ENCODE measurements at regions not wholly inside any gene's neighbourhood (a gene's known extent, or its start where the extent isn't known, plus 50 kb on each side); places are given as distances from the start of the nearest gene placed in this dataset.

GRCh38 chr2:121903037-121903689 lies 147.7 kb downstream of the TSN start:
- TF ChIP-seq CTCF (IDR thresholded peaks at IDR 0.05; ENCODE audit: low read depth, low read length, poor library complexity, severe bottlenecking) (no peak), EZH2phosphoT487 (IDR thresholded peaks at IDR 0.05; ENCODE audit: borderline replicate concordance, low read length) (no peak)
